ENCODE measurements at regions not wholly inside any gene's neighbourhood (a gene's known extent, or its start where the extent isn't known, plus 50 kb on each side); places are given as distances from the start of the nearest gene placed in this dataset.
"Not testable (repeated sequence)": the region's sequence is repeated elsewhere in the genome, so short reads cannot be mapped to it uniquely, and the experiment has no call there.

DNA sequence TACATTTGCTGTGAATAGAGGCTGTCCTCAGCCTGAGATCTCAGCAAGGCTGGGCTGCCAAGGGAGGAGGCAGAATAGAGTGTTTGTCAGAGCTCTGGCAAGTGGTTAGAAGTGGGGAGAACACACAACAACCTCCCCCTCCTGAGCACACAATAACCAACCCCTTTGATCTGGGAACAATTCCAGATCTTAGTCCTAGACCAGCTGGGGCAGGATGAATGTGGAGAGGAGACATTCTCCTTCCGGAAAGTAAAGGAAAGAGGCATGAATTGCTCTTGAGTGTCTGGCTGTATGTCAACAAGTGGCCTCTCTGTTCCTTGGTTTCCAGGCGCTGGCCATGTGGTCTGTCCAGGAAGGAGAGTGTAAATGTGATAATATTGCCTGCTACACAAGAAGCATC, 114.9 kb upstream of the TMTC4 start:
- peak overlapping the region; percentile 13 for H2AFZ ChIP-seq
- H3K4me1 ChIP-seq (ENCODE audit: insufficient read depth): no peaks in the 10 kb centered on the region
- no peaks in the 10 kb centered on the region for H3K36me3 ChIP-seq (replicated peaks; ENCODE audit: insufficient read depth, low read depth)
- peak overlapping the region; percentile 1 for H3K27ac ChIP-seq
- no peaks in the 10 kb centered on the region for H3K9me2 ChIP-seq (replicated peaks; ENCODE audit: insufficient read depth)
- H3K79me2 ChIP-seq: no peaks in the 10 kb centered on the region
- DNase-seq (ENCODE audit: low spot score): peak; percentile 18
- TF ChIP-seq EZH2 (IDR thresholded peaks at IDR 0.05; ENCODE audit: borderline replicate concordance): no peak
- TF ChIP-seq, protein P1, sequence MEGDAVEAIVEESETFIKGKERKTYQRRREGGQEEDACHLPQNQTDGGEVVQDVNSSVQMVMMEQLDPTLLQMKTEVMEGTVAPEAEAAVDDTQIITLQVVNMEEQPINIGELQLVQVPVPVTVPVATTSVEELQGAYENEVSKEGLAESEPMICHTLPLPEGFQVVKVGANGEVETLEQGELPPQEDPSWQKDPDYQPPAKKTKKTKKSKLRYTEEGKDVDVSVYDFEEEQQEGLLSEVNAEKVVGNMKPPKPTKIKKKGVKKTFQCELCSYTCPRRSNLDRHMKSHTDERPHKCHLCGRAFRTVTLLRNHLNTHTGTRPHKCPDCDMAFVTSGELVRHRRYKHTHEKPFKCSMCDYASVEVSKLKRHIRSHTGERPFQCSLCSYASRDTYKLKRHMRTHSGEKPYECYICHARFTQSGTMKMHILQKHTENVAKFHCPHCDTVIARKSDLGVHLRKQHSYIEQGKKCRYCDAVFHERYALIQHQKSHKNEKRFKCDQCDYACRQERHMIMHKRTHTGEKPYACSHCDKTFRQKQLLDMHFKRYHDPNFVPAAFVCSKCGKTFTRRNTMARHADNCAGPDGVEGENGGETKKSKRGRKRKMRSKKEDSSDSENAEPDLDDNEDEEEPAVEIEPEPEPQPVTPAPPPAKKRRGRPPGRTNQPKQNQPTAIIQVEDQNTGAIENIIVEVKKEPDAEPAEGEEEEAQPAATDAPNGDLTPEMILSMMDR (IDR thresholded peaks at IDR 0.05; ENCODE audit: poor library complexity): no peak
- TF ChIP-seq EZH2phosphoT487 (IDR thresholded peaks at IDR 0.05; ENCODE audit: low read depth, severe bottlenecking, unreplicated experiment): no peak
- H3K27me3 ChIP-seq: no peaks in the 10 kb centered on the region
- no peak overlapping the region for H3K4me2 ChIP-seq
- no peaks in the 10 kb centered on the region for H3K9me3 ChIP-seq (ENCODE audit: low read depth)
- no peak overlapping the region for H3K4me3 ChIP-seq
- 28% methylated on average over 2 of the region's 2 CpGs for WGBS (ENCODE audit: low lambda C conversion rate, missing lambda C conversion rate)
- no peaks in the 10 kb centered on the region for H4K20me1 ChIP-seq (ENCODE audit: insufficient read depth, poor library complexity, severe bottlenecking)

DNA sequence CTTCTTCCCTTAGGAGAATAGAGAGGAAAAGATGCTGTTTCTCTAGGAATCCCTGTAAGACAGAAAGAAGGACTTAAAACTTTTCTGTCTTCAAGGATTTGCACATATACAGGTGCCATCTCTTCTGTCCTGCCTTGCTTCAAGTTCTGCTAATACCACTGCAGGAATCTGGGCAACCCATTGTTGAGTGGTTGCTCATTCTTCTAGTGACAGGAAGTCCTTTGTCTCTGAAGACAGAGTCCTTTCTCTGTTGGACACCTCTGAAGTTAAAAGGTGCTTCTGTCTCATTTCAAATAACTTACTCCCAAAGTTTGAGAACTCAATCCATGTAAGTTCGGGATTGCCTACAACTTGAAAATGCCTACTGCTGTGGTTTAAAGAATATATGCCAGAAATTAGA, 114.4 kb upstream of the TMTC4 start:
- 100% methylated on average over 1 of the region's 1 CpG for WGBS (ENCODE audit: low lambda C conversion rate, missing lambda C conversion rate)
- Histone ChIP-seq H3K36me3 (replicated peaks; ENCODE audit: insufficient read depth, low read depth) (no peaks in the 10 kb centered on the region), H3K79me2 (no peaks in the 10 kb centered on the region), H3K4me2 (no peak overlapping the region), H3K4me3 (no peak overlapping the region), H3K4me1 (ENCODE audit: insufficient read depth) (no peaks in the 10 kb centered on the region), H3K9me2 (replicated peaks; ENCODE audit: insufficient read depth) (no peaks in the 10 kb centered on the region), H3K9me3 (ENCODE audit: low read depth) (no peaks in the 10 kb centered on the region), H4K20me1 (ENCODE audit: insufficient read depth, poor library complexity, severe bottlenecking) (no peaks in the 10 kb centered on the region), H3K27me3 (no peaks in the 10 kb centered on the region), H3K27ac (no peak overlapping the region), H2AFZ (no peak overlapping the region)
- TF ChIP-seq EZH2 (IDR thresholded peaks at IDR 0.05; ENCODE audit: borderline replicate concordance) (no peak), EZH2phosphoT487 (IDR thresholded peaks at IDR 0.05; ENCODE audit: low read depth, severe bottlenecking, unreplicated experiment) (no peak)
- TF ChIP-seq, protein P1 (IDR thresholded peaks at IDR 0.05; ENCODE audit: poor library complexity): no peak
- no peak for DNase-seq (ENCODE audit: low spot score)

DNA sequence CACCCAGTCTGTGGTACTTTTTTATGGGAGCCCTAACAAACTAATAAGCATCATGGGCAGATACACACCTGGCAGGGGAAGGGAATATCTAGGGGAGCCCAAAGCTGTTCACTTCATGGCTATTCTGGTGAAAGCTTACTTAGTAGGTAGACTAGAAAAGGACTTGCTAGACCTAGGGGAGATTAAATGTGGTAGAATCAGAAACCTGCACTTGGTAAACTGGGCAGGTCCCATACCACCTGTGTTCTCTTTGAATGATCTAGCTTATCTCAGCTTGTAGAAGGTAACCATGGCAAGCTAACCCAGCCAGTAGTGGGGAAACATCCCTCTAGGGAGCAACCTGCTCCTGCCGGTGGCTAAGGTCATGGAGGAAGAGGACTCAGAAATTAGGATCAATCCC, 113.9 kb upstream of the TMTC4 start:
- Histone ChIP-seq H3K4me3 (no peak overlapping the region), H2AFZ (no peak overlapping the region), H3K9me3 (ENCODE audit: low read depth) (no peaks in the 10 kb centered on the region), H3K79me2 (no peaks in the 10 kb centered on the region), H3K4me2 (no peak overlapping the region), H4K20me1 (ENCODE audit: insufficient read depth, poor library complexity, severe bottlenecking) (no peaks in the 10 kb centered on the region), H3K4me1 (ENCODE audit: insufficient read depth) (no peaks in the 10 kb centered on the region), H3K27ac (no peak overlapping the region), H3K36me3 (replicated peaks; ENCODE audit: insufficient read depth, low read depth) (no peaks in the 10 kb centered on the region), H3K9me2 (replicated peaks; ENCODE audit: insufficient read depth) (no peaks in the 10 kb centered on the region), H3K27me3 (no peaks in the 10 kb centered on the region)
- no peak for DNase-seq (ENCODE audit: low spot score)
- TF ChIP-seq, protein P1 (IDR thresholded peaks at IDR 0.05; ENCODE audit: poor library complexity): no peak
- no peak for TF ChIP-seq EZH2 (IDR thresholded peaks at IDR 0.05; ENCODE audit: borderline replicate concordance)
- 81% methylated on average over 1 of the region's 1 CpG for WGBS (ENCODE audit: low lambda C conversion rate, missing lambda C conversion rate)

DNA sequence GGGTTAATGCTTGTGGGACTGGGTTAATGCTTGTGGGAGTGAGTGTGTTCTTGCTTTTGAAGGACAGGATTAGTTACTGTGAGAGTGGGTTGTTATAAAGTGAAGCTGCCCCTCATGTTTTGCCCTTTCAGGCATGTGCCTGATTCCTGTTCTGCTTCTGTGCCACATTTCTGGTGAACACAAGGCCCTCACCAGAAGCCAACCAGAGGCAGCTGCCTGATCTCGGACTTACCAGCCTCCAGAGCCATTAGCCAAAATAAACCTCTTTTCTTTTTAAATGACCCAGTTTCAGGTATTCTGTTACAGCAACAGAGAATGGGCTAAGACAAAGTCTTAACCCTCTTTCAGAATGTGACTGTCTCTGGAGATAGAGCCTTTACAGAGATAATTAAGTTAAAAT, 113.3 kb upstream of the TMTC4 start:
- Histone ChIP-seq H3K9me3 (ENCODE audit: low read depth) (no peaks in the 10 kb centered on the region), H3K9me2 (replicated peaks; ENCODE audit: insufficient read depth) (no peaks in the 10 kb centered on the region), H3K79me2 (no peaks in the 10 kb centered on the region), H3K4me1 (ENCODE audit: insufficient read depth) (no peaks in the 10 kb centered on the region), H4K20me1 (ENCODE audit: insufficient read depth, poor library complexity, severe bottlenecking) (no peaks in the 10 kb centered on the region), H3K4me2 (no peak overlapping the region), H3K36me3 (replicated peaks; ENCODE audit: insufficient read depth, low read depth) (no peaks in the 10 kb centered on the region), H3K4me3 (no peak overlapping the region), H3K27me3 (no peaks in the 10 kb centered on the region), H3K27ac (no peak overlapping the region), H2AFZ (no peak overlapping the region)
- 87% methylated on average over 1 of the region's 1 CpG for WGBS (ENCODE audit: low lambda C conversion rate, missing lambda C conversion rate)
- no peak for DNase-seq (ENCODE audit: low spot score)
- TF ChIP-seq, protein P1 (IDR thresholded peaks at IDR 0.05; ENCODE audit: poor library complexity): no peak
- TF ChIP-seq EZH2 (IDR thresholded peaks at IDR 0.05; ENCODE audit: borderline replicate concordance) (no peak), EZH2phosphoT487 (IDR thresholded peaks at IDR 0.05; ENCODE audit: low read depth, severe bottlenecking, unreplicated experiment) (no peak)

DNA sequence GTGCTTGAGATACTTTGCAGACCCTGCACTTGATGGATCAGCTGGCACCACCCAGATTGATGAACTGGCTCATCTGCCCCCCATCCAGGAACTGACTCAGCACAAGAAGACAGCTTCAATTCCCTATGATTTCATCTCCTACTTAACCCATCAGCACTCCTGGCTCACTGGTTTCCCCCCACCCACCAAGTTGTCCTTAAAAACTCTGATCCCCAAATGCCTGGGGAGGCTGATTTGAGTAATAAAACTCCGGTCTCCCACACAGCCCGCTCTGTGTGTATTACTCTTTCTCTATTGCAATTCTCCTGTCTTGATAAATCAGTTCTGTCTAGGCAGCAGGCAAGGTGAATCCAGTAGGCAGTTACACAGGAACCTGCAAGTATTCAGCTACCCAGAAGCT, 102.1 kb upstream of the TMTC4 start:
- not testable (repeated sequence) for DNase-seq (ENCODE audit: low spot score); H3K9me3 ChIP-seq (ENCODE audit: low read depth)
- WGBS (ENCODE audit: low lambda C conversion rate, missing lambda C conversion rate): 55% methylated on average over 2 of the region's 2 CpGs

More for the DNA sequence above, 102.1 kb upstream of the TMTC4 start:
- not testable (repeated sequence) for H3K79me2 ChIP-seq; H3K36me3 ChIP-seq (replicated peaks; ENCODE audit: insufficient read depth, low read depth); H3K27me3 ChIP-seq; H2AFZ ChIP-seq; H3K27ac ChIP-seq; H3K9me2 ChIP-seq (replicated peaks; ENCODE audit: insufficient read depth); H3K4me2 ChIP-seq; H3K4me3 ChIP-seq; H3K4me1 ChIP-seq (ENCODE audit: insufficient read depth); H4K20me1 ChIP-seq (ENCODE audit: insufficient read depth, poor library complexity, severe bottlenecking)

All from hepatocyte (in vitro differentiated cells).